HCT116 (cell line): ENCODE measurements at regions not wholly inside any gene's neighbourhood (a gene's known extent, or its start where the extent isn't known, plus 50 kb on each side); places are given as distances from the start of the nearest gene placed in this dataset.

Source experiments
- ATAC-seq: fragments of 200-7000 bp; cut with Tn5 transposase; 2 replicates; pipeline ENCODE4 v1.9.1; 2020; ENCODE audit warnings: mild to moderate bottlenecking, moderate library complexity
- BruUV-seq: library from RNA; stranded (reverse); fragments of 400-500 nt; replicated peaks from 2 replicates; lab custom pipeline; 2021; lab: Mats Ljungman, UMichigan
- CTCF ChIA-PET: fragments of 300-600 bp; sonication (Branson Sonifier 250); formaldehyde crosslinking; loops from one replicate; lab custom pipeline; 2021; ENCODE audit warnings: antibody characterized with exemption; lab: Charles Lee
- POLR2A ChIA-PET: fragments of 300-600, 350-600 bp; sonication (Branson Sonifier 250); formaldehyde crosslinking; loops from one replicate; lab custom pipeline; 2021; ENCODE audit warnings: antibody characterized with exemption; lab: Charles Lee
- RAD21 ChIA-PET, 2 experiments: fragments of 300-600 bp; sonication (Branson Sonifier 250); formaldehyde crosslinking; loops; one replicate each; lab custom pipeline; 2023; ENCODE audit warnings: low total read pairs in 2 of 2; ENCODE audit not compliant: uncharacterized antibody in 2 of 2, unreplicated experiment in 2 of 2, low non-redundant PET in 1 of 2; lab: Charles Lee
- DNase-seq: peaks from one replicate; pipeline ENCODE4 v3.0.0-alpha.2; 2010; ENCODE audit warnings: low read depth, low spot score
- H2AFZ ChIP-seq: fragments of 200-600 bp; shearing (Covaris generic), sonication (generic); 2 replicates; pipeline ENCODE4 v1.6.1; 2017; ENCODE audit warnings: low read depth, mixed run types, mixed read lengths, antibody characterized with exemption, low read length; ENCODE audit not compliant: poor library complexity, severe bottlenecking
- H3K27ac ChIP-seq: 2 replicates; pipeline ENCODE4 v1.5.1; 2012; ENCODE audit warnings: low read depth, low read length
- H3K27me3 ChIP-seq: fragments of 200-600 bp; sonication (generic); 2 replicates; pipeline ENCODE4 v1.6.1; 2016; ENCODE audit warnings: mixed run types, low read length, mixed read lengths; ENCODE audit not compliant: insufficient read depth
- H3K36me3 ChIP-seq, 2 experiments: fragments of 200-500 bp in 1 of 2; fragments of 200-600 bp in 1 of 2; sonication (Bioruptor generic) in 1 of 2; sonication (generic) in 1 of 2; 2 replicates each; pipeline versions ENCODE4 v1.5.1 to v1.6.1; 2014 to 2016; ENCODE audit warnings: low read length in 2 of 2, inconsistent platforms in 1 of 2, mixed read lengths in 1 of 2, mixed run types in 1 of 2; ENCODE audit not compliant: insufficient read depth in 2 of 2, control insufficient read depth in 1 of 2
- H3K4me1 ChIP-seq, 2 experiments: fragments of 200-600 bp in 1 of 2; sonication (generic) in 1 of 2; 2 replicates each; pipeline versions ENCODE4 v1.5.1 to v1.6.1; 2012 to 2017; ENCODE audit warnings: low read length in 2 of 2, inconsistent platforms in 1 of 2, mild to moderate bottlenecking in 1 of 2, mixed read lengths in 1 of 2, mixed run types in 1 of 2, moderate library complexity in 1 of 2; ENCODE audit not compliant: insufficient read depth in 2 of 2, control insufficient read depth in 1 of 2
- H3K4me2 ChIP-seq: fragments of 200-600 bp; sonication (generic); 2 replicates; pipeline ENCODE4 v1.6.1; 2017; ENCODE audit warnings: mixed run types, low read length, mixed read lengths
- H3K4me3 ChIP-seq, 2 experiments: fragments of 200-600 bp in 1 of 2; sonication (generic) in 1 of 2; replicated peaks in 1 of 2; 2 replicates each; pipeline ENCODE4 v1.5.1; 2011 to 2016; ENCODE audit warnings: low read length in 2 of 2, control low read depth in 1 of 2, low read depth in 1 of 2, mild to moderate bottlenecking in 1 of 2, mixed read lengths in 1 of 2, mixed run types in 1 of 2
- H3K79me2 ChIP-seq: fragments of 200-600 bp; sonication (generic); 2 replicates; pipeline ENCODE4 v1.6.1; 2017; ENCODE audit warnings: mild to moderate bottlenecking, mixed run types, low read length, moderate library complexity, mixed read lengths; ENCODE audit not compliant: insufficient read depth
- H3K9ac ChIP-seq: fragments of 200-600 bp; sonication (generic); 2 replicates; pipeline ENCODE4 v1.6.1; 2016; ENCODE audit warnings: low read length, mixed read lengths
- H3K9me2 ChIP-seq: fragments of 200-600 bp; sonication (generic), shearing (Covaris generic); 2 replicates; pipeline ENCODE4 v1.6.1; 2017; ENCODE audit warnings: mixed run types, mild to moderate bottlenecking, moderate library complexity; ENCODE audit not compliant: insufficient read depth
- H3K9me3 ChIP-seq, 2 experiments: fragments of 200-500 bp in 1 of 2; fragments of 200-600 bp in 1 of 2; sonication (Bioruptor generic) in 1 of 2; sonication (generic) in 1 of 2; 2 replicates each; pipeline ENCODE4 v1.6.1; 2014 to 2017; ENCODE audit warnings: low read length in 2 of 2, mixed read lengths in 2 of 2, inconsistent platforms in 1 of 2, low read depth in 1 of 2, mild to moderate bottlenecking in 1 of 2, mixed run types in 1 of 2, moderate library complexity in 1 of 2; ENCODE audit not compliant: control insufficient read depth in 1 of 2, insufficient read depth in 1 of 2
- H4K20me1 ChIP-seq: fragments of 200-600 bp; sonication (generic), shearing (Covaris generic); 2 replicates; pipeline ENCODE4 v1.6.1; 2017; ENCODE audit warnings: mixed run types, mild to moderate bottlenecking, moderate library complexity; ENCODE audit not compliant: insufficient read depth
- CEBPB ChIP-seq: IDR thresholded peaks from 2 replicates; pipeline ENCODE4 v1.6.1; 2012; ENCODE audit warnings: low read depth
- ELF1 ChIP-seq: IDR thresholded peaks from 2 replicates; pipeline ENCODE4 v1.6.1; 2012; ENCODE audit warnings: low read depth, borderline replicate concordance
- FOSL1 ChIP-seq: IDR thresholded peaks from 2 replicates; pipeline ENCODE4 v1.6.1; 2012; ENCODE audit warnings: low read depth
- POLR2A ChIP-seq: IDR thresholded peaks from 2 replicates; pipeline ENCODE4 v1.7.0; 2011; ENCODE audit warnings: borderline replicate concordance; ENCODE audit not compliant: insufficient read depth, insufficient read length; ENCODE audit errors: extremely low read depth
- SRF ChIP-seq: IDR thresholded peaks from 2 replicates; pipeline ENCODE4 v1.6.1; 2012; ENCODE audit warnings: low read depth
- intact Hi-C: fragments of 100-400 bp; cut with micrococcal nuclease; formaldehyde crosslinking; loops from 2 replicates; pipeline ENCODE4 v1.10.0; 2022
- TF ChIP-seq, protein P1 (sequence below): IDR thresholded peaks from 2 replicates; pipeline ENCODE4 v1.6.1; 2012
- TF ChIP-seq, protein P2 (sequence below), 3 experiments: fragments of 200-600 bp in 1 of 3; sonication (generic) in 1 of 3; IDR thresholded peaks in 2 of 3; conservative IDR thresholded peaks in 1 of 3; 2 replicates each; pipeline ENCODE4 v1.5.1; 2012 to 2017; ENCODE audit warnings: low read depth in 2 of 3, low read length in 2 of 3, antibody characterized with exemption in 1 of 3, borderline replicate concordance in 1 of 3, control low read depth in 1 of 3, mild to moderate bottlenecking in 1 of 3, mixed read lengths in 1 of 3, mixed run types in 1 of 3, moderate library complexity in 1 of 3; ENCODE audit not compliant: insufficient read depth in 1 of 3
- TF ChIP-seq, protein P3 (sequence below): IDR thresholded peaks from 2 replicates; pipeline ENCODE4 v1.6.1; 2012; ENCODE audit warnings: low read depth
- TF ChIP-seq, protein P4 (sequence below): IDR thresholded peaks from 2 replicates; pipeline ENCODE4 v1.6.1; 2012

DNA sequence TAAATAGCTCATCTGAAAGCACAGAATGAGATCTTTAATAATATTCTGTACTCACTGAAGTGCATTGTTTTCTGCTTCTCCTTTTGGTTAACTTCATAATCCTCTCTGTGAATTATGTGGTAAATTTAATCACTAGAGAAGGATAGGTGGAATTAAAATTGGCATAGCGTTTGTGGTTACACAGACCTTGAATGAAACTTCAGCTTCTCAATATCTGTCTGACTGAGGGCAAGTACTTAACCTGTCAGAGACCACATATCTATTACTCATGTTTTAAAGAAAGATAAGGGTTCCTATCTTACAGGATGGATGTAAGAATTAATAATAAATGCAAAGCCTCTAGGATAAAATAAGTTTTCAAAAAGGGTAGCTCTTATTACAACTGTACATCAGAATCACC lies 861.8 kb downstream of the TRIB2 start:
- BruUV-seq = no TSS peak
- RAD21 ChIA-PET = no interaction called here
- intact Hi-C loops = no loop called here
- H3K9ac ChIP-seq = no peak overlapping the region
- H3K4me3 ChIP-seq = no peak overlapping the region
- H3K9me2 ChIP-seq = no peaks in the 10 kb centered on the region
- no peak overlapping the region for H2AFZ ChIP-seq
- no peak for TF ChIP-seq FOSL1
- TF ChIP-seq, protein P1, sequence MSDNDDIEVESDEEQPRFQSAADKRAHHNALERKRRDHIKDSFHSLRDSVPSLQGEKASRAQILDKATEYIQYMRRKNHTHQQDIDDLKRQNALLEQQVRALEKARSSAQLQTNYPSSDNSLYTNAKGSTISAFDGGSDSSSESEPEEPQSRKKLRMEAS = no peak
- TF ChIP-seq CEBPB = no peak
- TF ChIP-seq ELF1 = no peak
- TF ChIP-seq, protein P2, sequence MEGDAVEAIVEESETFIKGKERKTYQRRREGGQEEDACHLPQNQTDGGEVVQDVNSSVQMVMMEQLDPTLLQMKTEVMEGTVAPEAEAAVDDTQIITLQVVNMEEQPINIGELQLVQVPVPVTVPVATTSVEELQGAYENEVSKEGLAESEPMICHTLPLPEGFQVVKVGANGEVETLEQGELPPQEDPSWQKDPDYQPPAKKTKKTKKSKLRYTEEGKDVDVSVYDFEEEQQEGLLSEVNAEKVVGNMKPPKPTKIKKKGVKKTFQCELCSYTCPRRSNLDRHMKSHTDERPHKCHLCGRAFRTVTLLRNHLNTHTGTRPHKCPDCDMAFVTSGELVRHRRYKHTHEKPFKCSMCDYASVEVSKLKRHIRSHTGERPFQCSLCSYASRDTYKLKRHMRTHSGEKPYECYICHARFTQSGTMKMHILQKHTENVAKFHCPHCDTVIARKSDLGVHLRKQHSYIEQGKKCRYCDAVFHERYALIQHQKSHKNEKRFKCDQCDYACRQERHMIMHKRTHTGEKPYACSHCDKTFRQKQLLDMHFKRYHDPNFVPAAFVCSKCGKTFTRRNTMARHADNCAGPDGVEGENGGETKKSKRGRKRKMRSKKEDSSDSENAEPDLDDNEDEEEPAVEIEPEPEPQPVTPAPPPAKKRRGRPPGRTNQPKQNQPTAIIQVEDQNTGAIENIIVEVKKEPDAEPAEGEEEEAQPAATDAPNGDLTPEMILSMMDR (IDR thresholded peaks at IDR 0.05 in 2 of 3, conservative IDR thresholded peaks at IDR 0.05 in 1 of 3; ENCODE audit: borderline replicate concordance in 1 of 3, insufficient read depth in 1 of 3, low read depth in 2 of 3, low read length in 2 of 3) = no peak
- TF ChIP-seq, protein P3, sequence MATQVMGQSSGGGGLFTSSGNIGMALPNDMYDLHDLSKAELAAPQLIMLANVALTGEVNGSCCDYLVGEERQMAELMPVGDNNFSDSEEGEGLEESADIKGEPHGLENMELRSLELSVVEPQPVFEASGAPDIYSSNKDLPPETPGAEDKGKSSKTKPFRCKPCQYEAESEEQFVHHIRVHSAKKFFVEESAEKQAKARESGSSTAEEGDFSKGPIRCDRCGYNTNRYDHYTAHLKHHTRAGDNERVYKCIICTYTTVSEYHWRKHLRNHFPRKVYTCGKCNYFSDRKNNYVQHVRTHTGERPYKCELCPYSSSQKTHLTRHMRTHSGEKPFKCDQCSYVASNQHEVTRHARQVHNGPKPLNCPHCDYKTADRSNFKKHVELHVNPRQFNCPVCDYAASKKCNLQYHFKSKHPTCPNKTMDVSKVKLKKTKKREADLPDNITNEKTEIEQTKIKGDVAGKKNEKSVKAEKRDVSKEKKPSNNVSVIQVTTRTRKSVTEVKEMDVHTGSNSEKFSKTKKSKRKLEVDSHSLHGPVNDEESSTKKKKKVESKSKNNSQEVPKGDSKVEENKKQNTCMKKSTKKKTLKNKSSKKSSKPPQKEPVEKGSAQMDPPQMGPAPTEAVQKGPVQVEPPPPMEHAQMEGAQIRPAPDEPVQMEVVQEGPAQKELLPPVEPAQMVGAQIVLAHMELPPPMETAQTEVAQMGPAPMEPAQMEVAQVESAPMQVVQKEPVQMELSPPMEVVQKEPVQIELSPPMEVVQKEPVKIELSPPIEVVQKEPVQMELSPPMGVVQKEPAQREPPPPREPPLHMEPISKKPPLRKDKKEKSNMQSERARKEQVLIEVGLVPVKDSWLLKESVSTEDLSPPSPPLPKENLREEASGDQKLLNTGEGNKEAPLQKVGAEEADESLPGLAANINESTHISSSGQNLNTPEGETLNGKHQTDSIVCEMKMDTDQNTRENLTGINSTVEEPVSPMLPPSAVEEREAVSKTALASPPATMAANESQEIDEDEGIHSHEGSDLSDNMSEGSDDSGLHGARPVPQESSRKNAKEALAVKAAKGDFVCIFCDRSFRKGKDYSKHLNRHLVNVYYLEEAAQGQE = no peak
- TF ChIP-seq, protein P4, sequence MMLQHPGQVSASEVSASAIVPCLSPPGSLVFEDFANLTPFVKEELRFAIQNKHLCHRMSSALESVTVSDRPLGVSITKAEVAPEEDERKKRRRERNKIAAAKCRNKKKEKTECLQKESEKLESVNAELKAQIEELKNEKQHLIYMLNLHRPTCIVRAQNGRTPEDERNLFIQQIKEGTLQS = no peak
- no peak for TF ChIP-seq POLR2A
- TF ChIP-seq SRF = no peak
- no peak overlapping the region for H3K27ac ChIP-seq
- no peaks in the 10 kb centered on the region for H3K36me3 ChIP-seq
- H3K27me3 ChIP-seq = no peaks in the 10 kb centered on the region
- CTCF ChIA-PET = no interaction called here
- H3K4me2 ChIP-seq = no peak overlapping the region
- H3K79me2 ChIP-seq = no peaks in the 10 kb centered on the region
- no peaks in the 10 kb centered on the region for H3K4me1 ChIP-seq
- no peaks in the 10 kb centered on the region for H4K20me1 ChIP-seq
- ATAC-seq = no peak
- H3K9me3 ChIP-seq = peaks cover 16 to 18% of the 10 kb centered on the region in 2 experiments; a peak in 2 of 4 replicates
- no peak for DNase-seq
- POLR2A ChIA-PET = no interaction called here
